Jurkat, Clone E6-1 (cell line): ENCODE measurements at regions not wholly inside any gene's neighbourhood (a gene's known extent, or its start where the extent isn't known, plus 50 kb on each side); places are given as distances from the start of the nearest gene placed in this dataset.
"Not testable (repeated sequence)": the region's sequence is repeated elsewhere in the genome, so short reads cannot be mapped to it uniquely, and the experiment has no call there.

Experiments
- DNase-seq: peaks from one replicate; pipeline ENCODE4 v3.0.0-alpha.2; 2011; ENCODE audit warnings: low read depth, low spot score
- H3K4me3 ChIP-seq: 2 replicates; pipeline ENCODE4 v1.5.1; 2011; ENCODE audit warnings: mild to moderate bottlenecking, low read length, control low read depth, moderate library complexity

- no peak overlapping the region for H3K4me3 ChIP-seq
- no peak for DNase-seq
These were observed 354.8 kb downstream of the AEBP2 start for GRCh38 chr12:19794116-19794515.

- H3K4me3 ChIP-seq: no peak overlapping the region
- DNase-seq: no peak
These were observed 359.9 kb downstream of the AEBP2 start for GRCh38 chr12:19799216-19799615.

GRCh38 chr12:19799895-19800602 lies 360.8 kb downstream of the AEBP2 start:
- no peak for DNase-seq

GRCh38 chr12:19800884-19801283 lies 361.6 kb downstream of the AEBP2 start:
- no peak overlapping the region for H3K4me3 ChIP-seq
- DNase-seq: no peak

More at GRCh38 chr12:19799895-19800602, 360.8 kb downstream of the AEBP2 start:
- no peak overlapping the region for H3K4me3 ChIP-seq

- H3K4me3 ChIP-seq: no peak overlapping the region
- no peak for DNase-seq
These were observed 362.6 kb downstream of the AEBP2 start for GRCh38 chr12:19801941-19802340.

GRCh38 chr12:19802915-19803314 lies 363.6 kb downstream of the AEBP2 start:
- no peak for DNase-seq

GRCh38 chr12:19804737-19805136 lies 365.4 kb downstream of the AEBP2 start:
- DNase-seq: no peak

More at GRCh38 chr12:19802915-19803314, 363.6 kb downstream of the AEBP2 start:
- H3K4me3 ChIP-seq: no peak overlapping the region

GRCh38 chr12:19808371-19808770 lies 369.1 kb downstream of the AEBP2 start:
- DNase-seq: no peak
- no peak overlapping the region for H3K4me3 ChIP-seq

More at GRCh38 chr12:19804737-19805136, 365.4 kb downstream of the AEBP2 start:
- no peak overlapping the region for H3K4me3 ChIP-seq

- H3K4me3 ChIP-seq: no peak overlapping the region
- no peak for DNase-seq
These were observed 370.9 kb downstream of the AEBP2 start for GRCh38 chr12:19810213-19810612.

- H3K4me3 ChIP-seq: no peak overlapping the region
- DNase-seq: no peak
These were observed 372.6 kb downstream of the AEBP2 start for GRCh38 chr12:19811922-19812321.

- no peak for DNase-seq
- H3K4me3 ChIP-seq: no peak overlapping the region
These were observed 379.9 kb downstream of the AEBP2 start for GRCh38 chr12:19819231-19819630.

- DNase-seq: no peak
- no peak overlapping the region for H3K4me3 ChIP-seq
These were observed 383.2 kb downstream of the AEBP2 start for GRCh38 chr12:19822476-19822875.

- not testable (repeated sequence) for H3K4me3 ChIP-seq, DNase-seq
These were observed 384.0 kb downstream of the AEBP2 start for GRCh38 chr12:19823326-19823725.

- no peak overlapping the region for H3K4me3 ChIP-seq
- DNase-seq: no peak
These were observed 387.8 kb downstream of the AEBP2 start for GRCh38 chr12:19826980-19827550.

GRCh38 chr12:19829100-19829853 lies 390.0 kb downstream of the AEBP2 start:
- DNase-seq: no peak
- no peak overlapping the region for H3K4me3 ChIP-seq

- no peak overlapping the region for H3K4me3 ChIP-seq
- DNase-seq: no peak
These were observed 391.2 kb downstream of the AEBP2 start for GRCh38 chr12:19830446-19830845.

- DNase-seq: peak; percentile 3
- H3K4me3 ChIP-seq: no peak overlapping the region
These were observed 394.6 kb downstream of the AEBP2 start for GRCh38 chr12:19833775-19834501.

GRCh38 chr12:19834592-19834991 lies 395.3 kb downstream of the AEBP2 start:
- H3K4me3 ChIP-seq: no peak overlapping the region
- no peak for DNase-seq

GRCh38 chr12:19836056-19836455 lies 396.8 kb downstream of the AEBP2 start:
- H3K4me3 ChIP-seq: no peak overlapping the region
- no peak for DNase-seq

- DNase-seq: no peak
- no peak overlapping the region for H3K4me3 ChIP-seq
These were observed 397.2 kb downstream of the AEBP2 start for GRCh38 chr12:19836456-19836855.
